DND-41 (cell line): ENCODE measurements at regions not wholly inside any gene's neighbourhood (a gene's known extent, or its start where the extent isn't known, plus 50 kb on each side); places are given as distances from the start of the nearest gene placed in this dataset.

Experiments used
- ATAC-seq: fragments of 200-7000 bp; cut with Tn5 transposase; 3 replicates; pipeline ENCODE4 v1.9.1; 2021; ENCODE audit warnings: low read depth; ENCODE audit not compliant: insufficient read depth
- DNase-seq: peaks from one replicate; pipeline ENCODE4 v3.0.0-alpha.2; 2020
- H2AFZ ChIP-seq: 2 replicates; pipeline ENCODE4 v1.6.0; 2012; ENCODE audit warnings: low read depth, low read length
- H3K27ac ChIP-seq: 2 replicates; pipeline ENCODE4 v1.5.1; 2012; ENCODE audit warnings: low read length, inconsistent platforms
- H3K27me3 ChIP-seq: fragments of 200-600 bp; sonication (generic); 2 replicates; pipeline ENCODE4 v1.6.0; 2012; ENCODE audit warnings: low read length, mild to moderate bottlenecking, inconsistent platforms; ENCODE audit not compliant: insufficient read depth, poor library complexity
- H3K36me3 ChIP-seq: 2 replicates; pipeline ENCODE4 v1.5.1; 2012; ENCODE audit warnings: low read length, inconsistent platforms; ENCODE audit not compliant: insufficient read depth
- H3K4me1 ChIP-seq: 2 replicates; pipeline ENCODE4 v1.5.1; 2012; ENCODE audit warnings: mild to moderate bottlenecking, low read length; ENCODE audit not compliant: insufficient read depth
- H3K4me2 ChIP-seq: 2 replicates; pipeline ENCODE4 v1.6.0; 2012; ENCODE audit warnings: mild to moderate bottlenecking, moderate library complexity, low read length, inconsistent platforms; ENCODE audit not compliant: insufficient read depth
- H3K4me3 ChIP-seq, 2 experiments: fragments of 200-600 bp in 1 of 2; shearing (Covaris generic) in 1 of 2; 2 replicates each; pipeline ENCODE4 v1.5.1; 2012 to 2016; ENCODE audit warnings: inconsistent platforms in 2 of 2, low read length in 2 of 2, mild to moderate bottlenecking in 2 of 2, low read depth in 1 of 2, moderate library complexity in 1 of 2
- H3K79me2 ChIP-seq: 2 replicates; pipeline ENCODE4 v1.6.0; 2012; ENCODE audit warnings: low read length, inconsistent platforms; ENCODE audit not compliant: insufficient read depth
- H3K9ac ChIP-seq: 2 replicates; pipeline ENCODE4 v1.6.0; 2012; ENCODE audit warnings: low read depth, mild to moderate bottlenecking, inconsistent platforms, low read length, moderate library complexity
- H3K9me3 ChIP-seq: 2 replicates; pipeline ENCODE4 v1.5.1; 2012; ENCODE audit warnings: low read length, moderate library complexity, mild to moderate bottlenecking, inconsistent platforms; ENCODE audit not compliant: insufficient read depth, severe bottlenecking
- H4K20me1 ChIP-seq: 2 replicates; pipeline ENCODE4 v1.6.0; 2012; ENCODE audit warnings: low read length; ENCODE audit not compliant: insufficient read depth
- CTCF ChIP-seq: IDR thresholded peaks from 2 replicates; pipeline ENCODE4 v1.5.1; 2012; ENCODE audit warnings: borderline replicate concordance, low read length, moderate library complexity, mild to moderate bottlenecking; ENCODE audit not compliant: poor library complexity, severe bottlenecking; ENCODE audit errors: extremely low read depth
- EZH2 ChIP-seq: IDR thresholded peaks from 3 replicates; pipeline ENCODE4 v1.6.1; 2012; ENCODE audit warnings: borderline replicate concordance, low read depth, mild to moderate bottlenecking, moderate library complexity, low read length, inconsistent platforms; ENCODE audit not compliant: severe bottlenecking

DNA sequence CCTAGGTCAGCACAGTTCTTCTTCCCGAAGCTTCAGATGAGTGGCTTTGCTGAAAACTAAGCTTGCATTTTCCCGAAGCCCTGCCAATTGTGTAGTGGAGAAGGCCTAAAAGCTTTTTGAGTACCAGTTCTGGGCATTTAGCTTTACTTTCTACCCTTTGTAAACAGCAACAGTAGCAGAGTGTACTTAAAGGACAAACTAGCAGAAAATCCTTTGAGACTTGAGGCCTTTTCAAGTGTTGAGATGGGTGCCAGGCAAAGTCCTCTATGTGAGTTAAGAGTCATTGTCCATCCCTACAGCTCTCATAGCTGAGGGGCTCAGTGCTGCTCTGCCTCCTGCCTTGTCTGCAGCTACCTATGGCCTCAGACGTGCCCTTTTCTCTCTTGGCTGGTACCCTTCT is 368.2 kb downstream of the CCSER2 start:
- H3K4me1 ChIP-seq, result no peaks in the 10 kb centered on the region
- H3K4me2 ChIP-seq, result no peak overlapping the region
- H3K79me2 ChIP-seq, result no peaks in the 10 kb centered on the region
- peaks cover 3% of the 10 kb centered on the region for H3K27me3 ChIP-seq
- no peak overlapping the region for H3K9ac ChIP-seq
- TF ChIP-seq EZH2 (no peak), CTCF (no peak)
- no peaks in the 10 kb centered on the region for H3K36me3 ChIP-seq
- H3K9me3 ChIP-seq, result no peaks in the 10 kb centered on the region
- H3K4me3 ChIP-seq, result no peak overlapping the region
- no peaks in the 10 kb centered on the region for H4K20me1 ChIP-seq
- DNase-seq (no peak), ATAC-seq (no peak)
- no peak overlapping the region for H3K27ac ChIP-seq
- no peak overlapping the region for H2AFZ ChIP-seq

- Histone ChIP-seq H3K4me1 (no peaks in the 10 kb centered on the region), H3K9me3 (no peaks in the 10 kb centered on the region), H3K9ac (no peak overlapping the region), H2AFZ (no peak overlapping the region), H3K4me2 (no peak overlapping the region), H3K36me3 (no peaks in the 10 kb centered on the region), H3K27me3 (peaks cover 3% of the 10 kb centered on the region), H3K4me3 (no peak overlapping the region), H3K27ac (no peak overlapping the region), H3K79me2 (no peaks in the 10 kb centered on the region), H4K20me1 (no peaks in the 10 kb centered on the region)
- TF ChIP-seq CTCF, result no peak
- no peak for TF ChIP-seq EZH2
- no peak for DNase-seq
- no peak for ATAC-seq
Observed at GRCh38 chr10:84698989-84699388, 370.6 kb downstream of the CCSER2 start.

- DNase-seq (no peak), ATAC-seq (no peak)
- H3K9me3 ChIP-seq, result no peaks in the 10 kb centered on the region
- H3K9ac ChIP-seq, result no peak overlapping the region
- no peak overlapping the region for H3K4me2 ChIP-seq
- H4K20me1 ChIP-seq, result no peaks in the 10 kb centered on the region
- TF ChIP-seq CTCF, result no peak
- TF ChIP-seq EZH2, result no peak
- peaks cover 8% of the 10 kb centered on the region for H3K27me3 ChIP-seq
- H3K4me1 ChIP-seq, result no peaks in the 10 kb centered on the region
- H3K27ac ChIP-seq, result no peak overlapping the region
- no peak overlapping the region for H2AFZ ChIP-seq
- H3K4me3 ChIP-seq, result no peak overlapping the region
- H3K36me3 ChIP-seq, result no peaks in the 10 kb centered on the region
- no peaks in the 10 kb centered on the region for H3K79me2 ChIP-seq
Observed at GRCh38 chr10:84700668-84701369, 372.4 kb downstream of the CCSER2 start.

- no peak for DNase-seq
- Histone ChIP-seq H3K36me3 (no peaks in the 10 kb centered on the region), H3K27ac (no peak overlapping the region), H3K4me1 (no peaks in the 10 kb centered on the region), H3K9ac (no peak overlapping the region), H3K4me3 (no peak overlapping the region), H4K20me1 (no peaks in the 10 kb centered on the region), H2AFZ (no peak overlapping the region), H3K4me2 (no peak overlapping the region), H3K79me2 (no peaks in the 10 kb centered on the region), H3K9me3 (no peaks in the 10 kb centered on the region), H3K27me3 (peaks cover 8% of the 10 kb centered on the region)
- no peak for TF ChIP-seq CTCF
- TF ChIP-seq EZH2, result no peak
- no peak for ATAC-seq
Observed at GRCh38 chr10:84701370-84701720, 373.0 kb downstream of the CCSER2 start.
